ENCODE measurements at regions not wholly inside any gene's neighbourhood (a gene's known extent, or its start where the extent isn't known, plus 50 kb on each side); places are given as distances from the start of the nearest gene placed in this dataset.
"Not testable (repeated sequence)": the region's sequence is repeated elsewhere in the genome, so short reads cannot be mapped to it uniquely, and the experiment has no call there.

DNA sequence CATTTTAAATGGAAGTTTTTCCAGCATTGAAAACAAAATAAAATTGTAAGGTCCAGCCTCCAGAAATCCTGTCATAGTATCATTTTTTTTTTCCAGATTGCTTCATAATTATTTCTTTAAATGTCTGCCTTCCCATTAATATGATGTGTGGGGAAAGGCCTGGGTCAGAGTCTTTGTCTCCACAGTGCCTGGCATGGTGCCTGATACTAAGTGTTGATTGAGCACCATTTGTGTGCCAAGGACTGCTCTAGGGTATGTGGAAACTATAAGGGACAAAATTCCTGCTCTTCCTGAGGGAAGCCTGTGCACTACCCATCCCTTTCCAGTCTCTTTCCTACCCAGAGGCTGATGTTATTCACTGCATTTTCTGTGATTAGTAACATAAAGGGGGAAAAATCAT lies 53.1 kb upstream of the BEND4 start:
- DNase-seq (ENCODE audit: low read depth, low spot score): no peak

GRCh38 chr4:42216664-42217063 lies 64.2 kb upstream of the BEND4 start:
- DNase-seq (ENCODE audit: low read depth, low spot score): no peak

DNA sequence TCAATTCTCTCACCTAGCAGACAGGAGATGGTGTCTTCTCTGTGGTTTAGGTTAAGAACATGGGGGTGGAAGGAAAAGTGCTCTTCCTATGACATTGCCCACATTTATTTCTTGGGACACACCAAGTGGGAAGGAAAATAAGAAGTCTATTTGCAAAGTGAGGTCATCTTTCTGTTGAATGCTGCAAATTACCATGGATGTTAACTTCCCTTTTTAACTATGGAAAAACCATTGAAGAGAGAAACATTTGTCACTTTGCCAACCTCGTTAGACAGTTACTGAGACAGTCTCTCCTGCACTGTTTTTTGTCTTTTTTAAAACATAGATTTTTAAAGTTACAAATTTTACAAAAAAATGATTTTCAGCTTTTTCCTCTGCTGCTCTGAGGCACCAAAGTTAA lies 72.8 kb upstream of the BEND4 start:
- no peak for DNase-seq (ENCODE audit: low read depth, low spot score)

DNA sequence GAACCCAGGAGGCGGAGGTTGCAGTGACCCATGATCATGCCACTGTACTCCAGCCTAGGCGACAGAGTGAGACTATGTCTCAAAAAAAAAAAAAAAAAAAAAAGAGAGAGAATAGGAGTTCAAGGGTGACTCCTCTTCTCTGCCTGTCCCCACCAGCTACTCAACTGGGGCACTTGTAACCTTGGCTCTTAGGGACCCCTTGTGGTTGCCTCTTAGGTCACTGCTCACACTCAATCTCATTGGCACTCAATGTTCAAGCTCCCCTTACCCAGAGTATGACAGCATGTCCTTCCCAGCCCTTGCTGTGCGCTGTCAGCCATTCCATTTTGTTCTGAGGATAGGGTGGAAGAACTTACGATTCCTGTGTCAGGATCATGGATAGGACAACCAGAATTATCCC lies 82.4 kb upstream of the BEND4 start:
- DNase-seq (ENCODE audit: low read depth, low spot score): no peak

- DNase-seq (ENCODE audit: low read depth, low spot score): no peak
Measured at GRCh38 chr4:42235304-42236021, 83.0 kb upstream of the BEND4 start.

GRCh38 chr4:42237010-42237409 lies 84.6 kb upstream of the BEND4 start:
- DNase-seq (ENCODE audit: low read depth, low spot score): no peak

GRCh38 chr4:42237451-42237850 lies 85.0 kb upstream of the BEND4 start:
- no peak for DNase-seq (ENCODE audit: low read depth, low spot score)

DNA sequence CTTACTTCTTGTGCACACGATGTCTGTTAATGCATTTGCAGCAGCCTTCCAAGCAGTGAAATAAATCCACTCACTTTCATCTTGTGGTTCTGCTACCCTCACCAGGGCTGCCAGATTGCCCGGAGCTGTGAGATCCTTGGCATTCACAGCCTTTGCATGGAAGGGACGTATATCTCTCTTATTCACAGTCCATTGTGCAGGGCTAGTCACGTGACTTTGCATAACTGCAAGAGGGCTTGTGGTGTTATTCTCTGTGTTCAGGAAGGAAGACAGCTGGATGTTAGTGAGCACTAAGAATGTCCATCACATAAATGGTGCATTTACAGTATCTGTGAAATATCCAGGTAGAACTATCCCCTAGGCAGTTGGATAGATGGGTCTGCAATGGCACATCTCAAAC lies 96.5 kb upstream of the BEND4 start:
- DNase-seq (ENCODE audit: low read depth, low spot score): no peak

DNA sequence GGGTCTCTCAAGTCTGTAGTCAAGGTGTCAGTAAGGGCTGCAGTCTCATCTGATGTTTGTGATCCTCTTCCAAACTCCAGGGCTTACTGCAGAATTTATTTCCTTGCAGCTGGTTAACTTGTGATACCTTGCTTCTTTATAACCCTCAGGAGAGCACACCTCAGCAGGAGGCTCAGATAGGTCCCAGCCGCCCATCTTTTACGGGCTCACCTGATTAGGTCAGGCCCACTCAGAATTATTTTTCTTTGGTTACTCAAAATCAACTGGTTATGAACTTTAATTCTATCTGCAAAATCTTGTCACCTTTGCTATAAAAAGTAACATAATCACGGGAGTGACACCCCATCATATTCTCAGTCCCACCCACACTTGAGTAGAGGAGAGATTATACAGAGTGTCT lies 99.9 kb upstream of the BEND4 start:
- no peak for DNase-seq (ENCODE audit: low read depth, low spot score)

DNA sequence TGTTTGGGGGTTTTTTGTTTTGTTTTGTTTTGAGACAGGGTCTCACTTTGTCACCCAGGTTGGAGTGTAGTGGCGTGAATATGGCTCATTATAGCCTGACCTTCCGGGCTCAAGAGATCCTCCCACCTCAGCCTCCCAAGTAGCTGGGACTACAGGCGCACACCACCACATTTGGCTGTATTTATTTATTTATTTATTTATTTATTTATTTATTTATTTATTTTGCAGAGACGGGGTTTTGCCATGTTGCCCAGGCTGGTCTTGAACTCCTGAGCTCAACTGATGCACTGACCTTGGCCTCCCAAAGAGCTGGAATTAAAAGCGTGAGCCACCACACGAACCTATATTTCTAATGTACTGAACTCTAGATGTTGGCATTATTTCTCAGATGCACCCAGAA lies 105.2 kb upstream of the BEND4 start:
- not testable (repeated sequence) for DNase-seq (ENCODE audit: low read depth, low spot score)

- peak; percentile 56 for DNase-seq (ENCODE audit: low read depth, low spot score)
Measured at GRCh38 chr4:42262701-42263490, 110.4 kb upstream of the BEND4 start.

GRCh38 chr4:42265782-42266602 lies 113.5 kb upstream of the BEND4 start:
- DNase-seq (ENCODE audit: low read depth, low spot score): no peak

GRCh38 chr4:42267724-42268123 lies 115.3 kb upstream of the BEND4 start:
- DNase-seq (ENCODE audit: low read depth, low spot score): no peak

GRCh38 chr4:42268824-42269223 lies 116.4 kb upstream of the BEND4 start:
- no peak for DNase-seq (ENCODE audit: low read depth, low spot score)

DNA sequence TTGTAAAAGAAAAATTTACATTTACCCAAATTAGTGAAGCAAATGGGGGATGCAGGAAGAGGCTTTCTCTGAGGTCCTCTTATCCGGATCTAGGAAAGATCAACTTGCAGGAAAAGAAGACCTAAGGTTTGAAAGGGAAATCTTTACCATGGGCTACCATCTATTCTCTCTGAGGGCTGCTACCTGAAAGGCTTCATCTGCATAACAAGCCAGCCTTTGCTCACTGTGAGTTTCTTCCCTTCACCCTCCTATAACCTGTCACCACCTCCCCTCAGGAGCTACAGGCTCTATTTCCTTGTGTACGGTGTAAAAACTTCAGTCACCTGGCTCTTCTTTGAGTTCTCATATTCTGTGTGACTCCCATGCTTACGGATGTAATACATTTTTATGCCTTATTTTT lies 118.6 kb upstream of the BEND4 start:
- no peak for DNase-seq (ENCODE audit: low read depth, low spot score)

DNA sequence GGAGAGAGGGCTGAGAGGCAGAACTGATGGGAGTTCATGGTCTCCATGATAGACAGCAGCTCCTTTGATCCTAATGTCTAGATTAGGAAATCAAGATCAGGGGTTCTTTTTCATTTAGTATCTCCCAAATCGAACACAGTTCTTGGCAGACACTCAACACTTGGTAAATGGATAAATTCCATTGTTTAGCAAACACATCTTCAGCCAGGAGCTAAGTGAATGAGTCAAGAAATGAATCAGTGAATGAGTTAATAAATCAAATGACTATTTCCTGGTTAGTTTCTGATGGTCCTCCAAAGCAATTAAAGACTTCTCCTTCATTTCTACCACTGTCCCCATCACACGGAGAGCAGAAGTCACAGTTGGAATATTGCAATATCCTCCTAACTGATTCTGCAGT lies 120.0 kb upstream of the SHISA3 start:
- no peak for DNase-seq (ENCODE audit: low read depth, low spot score)

DNA sequence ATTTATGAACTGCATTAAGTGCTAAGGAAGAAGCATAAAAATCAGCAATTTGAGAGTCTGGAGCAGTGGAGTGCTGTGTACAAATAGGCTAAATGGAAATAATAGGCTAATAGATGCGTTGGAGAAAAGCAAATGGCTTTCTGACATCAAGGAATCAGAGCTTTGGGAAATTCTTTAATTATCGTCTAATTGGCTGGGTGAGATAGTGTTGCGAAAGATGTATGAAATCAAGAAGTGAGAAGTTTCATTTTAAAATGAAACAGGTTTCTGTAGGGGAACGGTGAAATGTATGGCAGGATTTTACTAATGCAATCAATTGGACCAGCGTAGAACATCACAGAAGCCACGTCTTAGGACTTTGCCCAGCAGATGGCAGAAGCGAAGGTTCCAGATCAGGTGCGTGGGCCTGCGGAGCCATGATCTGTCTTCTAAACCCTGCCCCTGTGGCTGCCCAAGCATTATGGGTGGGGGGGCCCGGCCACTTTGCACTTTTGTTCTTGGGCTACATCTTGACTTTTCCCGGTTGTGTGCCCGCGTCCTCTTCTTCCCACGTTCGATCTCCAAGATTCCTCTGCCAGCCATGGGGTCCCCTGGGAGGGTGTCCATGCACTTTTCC lies 118.5 kb upstream of the SHISA3 start:
- DNase-seq (ENCODE audit: low read depth, low spot score): no peak

GRCh38 chr4:42280327-42281095 lies 116.8 kb upstream of the SHISA3 start:
- DNase-seq (ENCODE audit: low read depth, low spot score): no peak

- no peak for DNase-seq (ENCODE audit: low read depth, low spot score)
Measured at GRCh38 chr4:42281324-42282020, 115.8 kb upstream of the SHISA3 start.

Data from pulmonary artery endothelial cell (primary cell).